ENCODE measurements at regions not wholly inside any gene's neighbourhood (a gene's known extent, or its start where the extent isn't known, plus 50 kb on each side); places are given as distances from the start of the nearest gene placed in this dataset.

DNA sequence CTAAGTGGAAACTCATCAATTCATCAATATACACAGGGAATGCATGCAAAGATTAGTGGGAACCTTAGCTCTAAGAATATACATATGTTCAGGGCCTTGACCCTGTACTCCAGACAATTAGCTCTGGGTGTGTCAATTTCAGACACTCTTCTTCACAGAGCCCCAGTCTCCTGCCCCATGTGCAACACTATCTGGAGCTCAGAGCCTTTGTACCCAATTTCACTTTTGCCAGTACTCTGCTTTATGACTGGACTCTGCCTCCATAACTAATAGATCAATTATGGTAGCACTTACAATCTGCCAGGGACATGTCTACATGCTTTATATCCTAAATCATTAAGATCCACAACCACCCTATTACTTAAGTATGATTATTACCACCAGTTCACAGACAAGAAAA lies 152.5 kb upstream of the PLEKHG7 start:
- TF ChIP-seq, protein P1, sequence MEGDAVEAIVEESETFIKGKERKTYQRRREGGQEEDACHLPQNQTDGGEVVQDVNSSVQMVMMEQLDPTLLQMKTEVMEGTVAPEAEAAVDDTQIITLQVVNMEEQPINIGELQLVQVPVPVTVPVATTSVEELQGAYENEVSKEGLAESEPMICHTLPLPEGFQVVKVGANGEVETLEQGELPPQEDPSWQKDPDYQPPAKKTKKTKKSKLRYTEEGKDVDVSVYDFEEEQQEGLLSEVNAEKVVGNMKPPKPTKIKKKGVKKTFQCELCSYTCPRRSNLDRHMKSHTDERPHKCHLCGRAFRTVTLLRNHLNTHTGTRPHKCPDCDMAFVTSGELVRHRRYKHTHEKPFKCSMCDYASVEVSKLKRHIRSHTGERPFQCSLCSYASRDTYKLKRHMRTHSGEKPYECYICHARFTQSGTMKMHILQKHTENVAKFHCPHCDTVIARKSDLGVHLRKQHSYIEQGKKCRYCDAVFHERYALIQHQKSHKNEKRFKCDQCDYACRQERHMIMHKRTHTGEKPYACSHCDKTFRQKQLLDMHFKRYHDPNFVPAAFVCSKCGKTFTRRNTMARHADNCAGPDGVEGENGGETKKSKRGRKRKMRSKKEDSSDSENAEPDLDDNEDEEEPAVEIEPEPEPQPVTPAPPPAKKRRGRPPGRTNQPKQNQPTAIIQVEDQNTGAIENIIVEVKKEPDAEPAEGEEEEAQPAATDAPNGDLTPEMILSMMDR (conservative IDR thresholded peaks at IDR 0.05), result no peak
- no peak for TF ChIP-seq EZH2 (IDR thresholded peaks at IDR 0.05; ENCODE audit: low read depth)
